ENCODE measurements at regions not wholly inside any gene's neighbourhood (a gene's known extent, or its start where the extent isn't known, plus 50 kb on each side); places are given as distances from the start of the nearest gene placed in this dataset.
A peak's percentile ranks its signal among the peaks of the same experiment; 100 is the strongest.
"Not testable (repeated sequence)": the region's sequence is repeated elsewhere in the genome, so short reads cannot be mapped to it uniquely, and the experiment has no call there.

DNA sequence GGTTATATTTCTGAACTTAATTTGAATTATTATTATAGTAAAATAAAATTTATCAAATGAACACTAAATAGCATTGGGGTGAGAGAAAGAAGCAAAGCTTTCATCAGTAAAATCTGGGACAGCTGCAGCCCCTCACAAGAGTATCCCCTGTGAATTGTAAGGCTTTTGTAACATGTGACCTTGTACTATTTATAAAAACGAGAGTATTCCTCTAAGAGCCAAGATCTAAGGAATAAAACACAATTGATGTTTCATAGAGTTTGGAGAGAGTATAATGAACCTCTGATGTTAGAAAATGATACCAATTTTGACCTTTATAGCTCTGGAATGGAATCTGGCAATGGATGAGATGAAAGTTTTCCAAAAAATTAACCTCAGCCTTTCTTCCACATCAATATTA lies 617.2 kb upstream of the ID4 start:
- H3K9me3 ChIP-seq = no peaks in the 10 kb centered on the region
- H3K4me1 ChIP-seq = no peaks in the 10 kb centered on the region
- 55 to 73% (median 60%) methylated on average over 1 of the region's 1 CpG for WGBS, 5 donors
- H3K27me3 ChIP-seq = no peaks in the 10 kb centered on the region
- no peaks in the 10 kb centered on the region for H3K36me3 ChIP-seq
- TF ChIP-seq CTCF (IDR thresholded peaks at IDR 0.05) (no peak), POLR2A (IDR thresholded peaks at IDR 0.05) (no peak), EP300 (IDR thresholded peaks at IDR 0.05) (no peak), POLR2AphosphoS5 (IDR thresholded peaks at IDR 0.05) (no peak)
- H3K4me3 ChIP-seq = no peak overlapping the region
- intact Hi-C loops (cut with DNase I; ENCODE audit: low total_unique reads) = no loop called here
- peak in 1 of 2 donors; percentile 61 for DNase-seq
- no peak overlapping the region for H3K27ac ChIP-seq

GRCh38 chr6:19231878-19232561 lies 605.1 kb upstream of the ID4 start:
- 12 to 36% (median 17%) methylated on average over 5 of the region's 5 CpGs for WGBS, 5 donors
- Histone ChIP-seq H3K4me3 (no peak overlapping the region), H3K27me3 (no peaks in the 10 kb centered on the region), H3K4me1 (peaks cover 0 to 21% (median 8%) of the 10 kb centered on the region in 4 donors), H3K9me3 (no peaks in the 10 kb centered on the region), H3K36me3 (no peaks in the 10 kb centered on the region), H3K27ac (peak overlapping the region in 4 of 5 donors; percentile 5 to 70 (median 57))
- intact Hi-C loops (cut with DNase I; ENCODE audit: low total_unique reads) = no loop called here
- no peak for TF ChIP-seq CTCF (IDR thresholded peaks at IDR 0.05)
- TF ChIP-seq POLR2AphosphoS5 (IDR thresholded peaks at IDR 0.05) = no peak
- TF ChIP-seq POLR2A (IDR thresholded peaks at IDR 0.05) = no peak
- no peak for TF ChIP-seq EP300 (IDR thresholded peaks at IDR 0.05)
- peak in 1 of 2 donors; percentile 47 for DNase-seq

DNA sequence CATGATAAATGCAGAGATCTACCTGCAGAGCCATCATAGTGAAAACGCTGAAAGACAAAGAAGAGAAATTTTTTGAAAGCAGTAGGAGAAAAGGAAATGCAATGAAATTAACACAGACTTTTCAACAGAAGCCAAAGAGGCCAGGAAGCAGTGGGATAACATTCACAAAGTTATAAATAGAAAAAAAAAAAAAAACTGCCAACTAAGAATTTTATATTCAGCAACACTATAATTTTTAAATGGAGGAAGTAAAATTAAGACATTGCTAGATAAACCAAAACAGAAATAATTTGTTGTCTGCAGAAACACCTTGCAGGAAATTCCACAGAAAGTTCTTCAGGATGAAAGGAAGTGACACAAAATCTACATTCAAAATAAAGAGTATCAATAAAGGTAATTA lies 591.5 kb upstream of the ID4 start:
- no peak for DNase-seq
- intact Hi-C loops (cut with DNase I; ENCODE audit: low total_unique reads) = no loop called here
- Histone ChIP-seq H3K4me3 (no peak overlapping the region), H3K9me3 (peaks cover 0 to 43% (median 28%) of the 10 kb centered on the region in 4 donors), H3K36me3 (no peaks in the 10 kb centered on the region), H3K27me3 (no peaks in the 10 kb centered on the region), H3K27ac (no peak overlapping the region), H3K4me1 (no peaks in the 10 kb centered on the region)
- 88 to 94% (median 91%) methylated on average over 1 of the region's 1 CpG for WGBS, 5 donors
- TF ChIP-seq EP300 (IDR thresholded peaks at IDR 0.05) (no peak), POLR2AphosphoS5 (IDR thresholded peaks at IDR 0.05) (no peak), CTCF (IDR thresholded peaks at IDR 0.05) (no peak), POLR2A (IDR thresholded peaks at IDR 0.05) (no peak)

- 61 to 80% (median 74%) methylated on average over 8 of the region's 8 CpGs for WGBS, 5 donors
- peaks cover 0 to 43% (median 28%) of the 10 kb centered on the region in 4 donors for H3K9me3 ChIP-seq
- H3K36me3 ChIP-seq; intact Hi-C loops (cut with DNase I; ENCODE audit: low total_unique reads); DNase-seq; H3K27ac ChIP-seq; H3K4me3 ChIP-seq; H3K4me1 ChIP-seq; H3K27me3 ChIP-seq: not testable (repeated sequence)
Measured at GRCh38 chr6:19247181-19247580, 590.0 kb upstream of the ID4 start.

DNA sequence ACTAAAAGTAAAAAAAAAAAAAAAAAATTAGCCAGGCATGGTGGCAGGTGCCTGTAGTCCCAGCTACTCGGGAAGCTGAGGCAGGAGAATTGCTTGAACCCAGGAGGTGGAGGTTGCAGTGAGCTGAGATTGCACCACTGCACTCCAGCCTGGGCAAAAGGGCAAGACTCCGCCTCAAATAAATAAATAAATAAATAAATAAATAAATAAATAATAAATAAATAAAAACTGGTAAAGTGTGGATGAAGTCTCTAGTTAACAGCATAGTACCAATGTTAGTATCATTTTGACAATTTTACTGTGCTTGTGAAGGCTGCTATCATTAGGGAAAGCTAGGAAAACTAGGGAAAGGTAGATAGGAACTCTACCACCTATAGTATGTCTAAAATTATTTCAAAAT lies 581.0 kb upstream of the ID4 start:
- H3K4me3 ChIP-seq; H3K27me3 ChIP-seq; H3K36me3 ChIP-seq; H3K27ac ChIP-seq; DNase-seq; H3K4me1 ChIP-seq; intact Hi-C loops (cut with DNase I; ENCODE audit: low total_unique reads): not testable (repeated sequence)
- H3K9me3 ChIP-seq = peaks cover 0 to 11% (median 8%) of the 10 kb centered on the region in 4 donors
- WGBS, 5 donors = 78 to 91% (median 89%) methylated on average over 2 of the region's 2 CpGs
